DOHH2 (cell line): ENCODE measurements at regions not wholly inside any gene's neighbourhood (a gene's known extent, or its start where the extent isn't known, plus 50 kb on each side); places are given as distances from the start of the nearest gene placed in this dataset.

ENCODE experiments used
- CTCF ChIP-seq: fragments of 200-600 bp; sonication (generic); IDR thresholded peaks from one replicate; pipeline ENCODE4 v1.5.1; 2014; ENCODE audit warnings: antibody characterized with exemption, mild to moderate bottlenecking, low read depth, low read length; ENCODE audit not compliant: poor library complexity, severe bottlenecking
- EZH2phosphoT487 ChIP-seq: fragments of 200-600 bp; sonication (generic); IDR thresholded peaks from 2 replicates; pipeline ENCODE4 v1.6.1; 2017; ENCODE audit warnings: borderline replicate concordance, mild to moderate bottlenecking, antibody characterized with exemption, low read length, moderate library complexity, mixed read lengths

GRCh38 chr5:163773226-163773625 is 267.8 kb downstream of the MAT2B start:
- TF ChIP-seq CTCF: no peak
- no peak for TF ChIP-seq EZH2phosphoT487
